Right lobe of liver (tissue), 4 donors: ENCODE measurements at regions not wholly inside any gene's neighbourhood (a gene's known extent, or its start where the extent isn't known, plus 50 kb on each side); places are given as distances from the start of the nearest gene placed in this dataset.

Experiments
- CTCF ChIP-seq, 4 donors: fragments of 200-600 bp in 3 of 4; fragments of 450-650 bp in 1 of 4; IDR thresholded peaks; one replicate each; pipeline versions ENCODE4 v1.5.1 to v1.8.0; 2016 to 2022; ENCODE audit warnings: antibody characterized with exemption in 4 of 4, mild to moderate bottlenecking in 2 of 4
- POLR2A ChIP-seq: fragments of 450-650 bp; IDR thresholded peaks from one replicate; pipeline ENCODE4 v1.6.1; 2017; ENCODE audit warnings: antibody characterized with exemption, mild to moderate bottlenecking
- donor health status: DM: no; HTN: no; CAD: no.
- donor health status: DM: no; HTN: no; CAD: no.
- donor health status: DM: no; HTN: yes; CAD: no.

- no peak for TF ChIP-seq CTCF (IDR thresholded peaks at IDR 0.05)
- TF ChIP-seq POLR2A: no peak
Observed at GRCh38 chr22:47920380-47920959, 1158.0 kb downstream of the TBC1D22A start.
